ENCODE measurements at regions not wholly inside any gene's neighbourhood (a gene's known extent, or its start where the extent isn't known, plus 50 kb on each side); places are given as distances from the start of the nearest gene placed in this dataset.

DNA sequence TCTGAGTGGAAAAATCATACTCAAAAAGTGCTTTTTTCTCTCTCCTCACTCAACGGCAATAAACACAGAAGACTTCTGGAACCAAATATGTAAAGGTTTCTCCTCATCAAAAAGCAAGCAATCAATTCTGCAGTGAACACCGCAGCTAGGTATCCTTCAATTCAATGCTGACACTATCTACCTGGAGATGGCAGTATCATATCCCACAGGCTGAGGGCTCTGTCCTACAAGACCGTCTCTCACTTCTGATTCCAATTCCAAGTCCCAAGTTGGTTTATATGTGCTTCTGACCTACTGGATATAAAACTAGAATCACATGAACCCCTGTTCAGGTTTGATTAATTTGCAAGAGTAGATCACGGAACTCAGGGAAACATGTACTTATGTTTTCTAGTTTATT is 59.7 kb upstream of the LUZP2 start:
- no peak overlapping the region for H3K4me3 ChIP-seq (ENCODE audit: low read length)
- DNase-seq (ENCODE audit: low read depth) = no peak
- TF ChIP-seq, protein P1, sequence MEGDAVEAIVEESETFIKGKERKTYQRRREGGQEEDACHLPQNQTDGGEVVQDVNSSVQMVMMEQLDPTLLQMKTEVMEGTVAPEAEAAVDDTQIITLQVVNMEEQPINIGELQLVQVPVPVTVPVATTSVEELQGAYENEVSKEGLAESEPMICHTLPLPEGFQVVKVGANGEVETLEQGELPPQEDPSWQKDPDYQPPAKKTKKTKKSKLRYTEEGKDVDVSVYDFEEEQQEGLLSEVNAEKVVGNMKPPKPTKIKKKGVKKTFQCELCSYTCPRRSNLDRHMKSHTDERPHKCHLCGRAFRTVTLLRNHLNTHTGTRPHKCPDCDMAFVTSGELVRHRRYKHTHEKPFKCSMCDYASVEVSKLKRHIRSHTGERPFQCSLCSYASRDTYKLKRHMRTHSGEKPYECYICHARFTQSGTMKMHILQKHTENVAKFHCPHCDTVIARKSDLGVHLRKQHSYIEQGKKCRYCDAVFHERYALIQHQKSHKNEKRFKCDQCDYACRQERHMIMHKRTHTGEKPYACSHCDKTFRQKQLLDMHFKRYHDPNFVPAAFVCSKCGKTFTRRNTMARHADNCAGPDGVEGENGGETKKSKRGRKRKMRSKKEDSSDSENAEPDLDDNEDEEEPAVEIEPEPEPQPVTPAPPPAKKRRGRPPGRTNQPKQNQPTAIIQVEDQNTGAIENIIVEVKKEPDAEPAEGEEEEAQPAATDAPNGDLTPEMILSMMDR (IDR thresholded peaks at IDR 0.05; ENCODE audit: insufficient read depth, low read depth, low read length, missing control alignments) = no peak
